SJSA1 (cell line): ENCODE measurements at regions not wholly inside any gene's neighbourhood (a gene's known extent, or its start where the extent isn't known, plus 50 kb on each side); places are given as distances from the start of the nearest gene placed in this dataset.

Experiments
- DNase-seq, 2 experiments: peaks; one replicate each; pipeline ENCODE4 v3.0.0-alpha.2; 2015 to 2020; ENCODE audit warnings: low spot score in 2 of 2, low read depth in 1 of 2
- H3K27ac ChIP-seq: fragments of 250-450 bp; sonication (Bioruptor Pico); 2 replicates; pipeline ENCODE4 v1.5.1; 2020; ENCODE audit warnings: mild to moderate bottlenecking, moderate library complexity
- H3K27me3 ChIP-seq: fragments of 250-450 bp; sonication (Bioruptor Pico); replicated peaks from 2 replicates; pipeline ENCODE4 v1.5.1; 2020; ENCODE audit warnings: mild to moderate bottlenecking, moderate library complexity
- H3K36me3 ChIP-seq: fragments of 250-450 bp; sonication (Bioruptor Pico); 2 replicates; pipeline ENCODE4 v1.5.1; 2020; ENCODE audit warnings: mild to moderate bottlenecking
- H3K4me1 ChIP-seq: fragments of 250-450 bp; sonication (Bioruptor Pico); replicated peaks from 2 replicates; pipeline ENCODE4 v1.6.1; 2021; ENCODE audit warnings: mild to moderate bottlenecking
- H3K4me3 ChIP-seq: fragments of 250-450 bp; sonication (Bioruptor Pico); 2 replicates; pipeline ENCODE4 v1.5.1; 2020; ENCODE audit warnings: mild to moderate bottlenecking
- H3K9me3 ChIP-seq: fragments of 250-450 bp; sonication (Bioruptor Pico); replicated peaks from 2 replicates; pipeline ENCODE4 v1.5.1; 2020; ENCODE audit warnings: mild to moderate bottlenecking

- DNase-seq: no peak
Measured at GRCh38 chr4:178329226-178329872, 887.1 kb upstream of the AGA start.

DNA sequence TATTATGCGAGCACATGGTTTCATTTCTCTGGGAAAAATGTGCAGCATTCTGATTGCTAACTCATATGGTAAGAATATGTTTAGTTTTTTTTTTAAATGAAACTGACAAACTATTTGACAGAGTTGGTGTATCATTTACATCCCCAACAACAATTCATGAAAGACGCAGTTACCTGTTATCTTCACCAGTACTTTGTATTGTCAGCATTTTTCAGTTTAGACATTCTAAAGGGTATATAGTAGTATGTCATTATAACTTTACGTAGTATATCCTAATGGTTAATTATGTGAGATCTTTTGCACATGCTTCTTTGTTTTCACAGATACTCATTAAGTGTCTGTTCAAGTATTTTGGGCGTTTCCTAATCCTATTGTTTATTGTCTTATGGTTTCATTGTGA is 891.1 kb upstream of the AGA start:
- H3K36me3 ChIP-seq: no peaks in the 10 kb centered on the region
- H3K9me3 ChIP-seq: 0 out of 2 replicates have a peak, but pooled peaks cover 7% of the 10 kb centered on the region
- no peaks in the 10 kb centered on the region for H3K4me1 ChIP-seq
- H3K27ac ChIP-seq: no peak overlapping the region
- H3K4me3 ChIP-seq: no peak overlapping the region
- DNase-seq: no peak
- no peaks in the 10 kb centered on the region for H3K27me3 ChIP-seq

More at GRCh38 chr4:178329226-178329872, 887.1 kb upstream of the AGA start:
- no peaks in the 10 kb centered on the region for H3K27me3 ChIP-seq
- no peak overlapping the region for H3K27ac ChIP-seq
- H3K9me3 ChIP-seq: 0 out of 2 replicates have a peak, but pooled peaks cover 4% of the 10 kb centered on the region
- no peaks in the 10 kb centered on the region for H3K4me1 ChIP-seq
- H3K4me3 ChIP-seq: no peak overlapping the region
- H3K36me3 ChIP-seq: no peaks in the 10 kb centered on the region

GRCh38 chr4:178339769-178340168 is 897.5 kb upstream of the AGA start:
- H3K4me3 ChIP-seq: no peak overlapping the region
- DNase-seq: no peak
- no peaks in the 10 kb centered on the region for H3K27me3 ChIP-seq
- no peak overlapping the region for H3K27ac ChIP-seq
- H3K4me1 ChIP-seq: no peaks in the 10 kb centered on the region
- 0 out of 2 replicates have a peak, but pooled peaks cover 3% of the 10 kb centered on the region for H3K9me3 ChIP-seq
- no peaks in the 10 kb centered on the region for H3K36me3 ChIP-seq

GRCh38 chr4:178340468-178340867 is 898.2 kb upstream of the AGA start:
- no peak for DNase-seq
- Histone ChIP-seq H3K27me3 (no peaks in the 10 kb centered on the region), H3K4me3 (no peak overlapping the region), H3K4me1 (no peaks in the 10 kb centered on the region), H3K27ac (no peak overlapping the region), H3K36me3 (no peaks in the 10 kb centered on the region), H3K9me3 (0 out of 2 replicates have a peak, but pooled peaks cover 3% of the 10 kb centered on the region)

DNA sequence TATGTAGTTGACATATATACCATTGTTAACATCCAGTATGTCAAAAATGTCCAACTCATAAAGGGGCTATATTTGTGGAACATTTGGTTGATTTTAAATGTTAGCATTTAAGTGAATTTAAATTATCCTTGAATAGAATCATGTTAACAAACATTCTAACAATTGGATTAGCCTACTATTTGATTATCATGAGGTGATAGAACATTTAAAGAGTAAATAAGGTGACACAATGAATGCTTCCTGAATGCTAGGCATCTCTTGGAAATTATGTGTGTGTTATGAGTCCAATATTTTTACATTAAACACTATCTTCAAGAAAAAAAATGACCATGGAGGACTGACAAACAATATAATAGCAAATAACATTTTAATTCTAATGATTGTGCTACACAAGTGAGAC is 901.9 kb upstream of the AGA start:
- DNase-seq: no peak
- Histone ChIP-seq H3K27ac (no peak overlapping the region), H3K4me1 (no peaks in the 10 kb centered on the region), H3K4me3 (no peak overlapping the region), H3K9me3 (no peaks in the 10 kb centered on the region), H3K27me3 (no peaks in the 10 kb centered on the region), H3K36me3 (no peaks in the 10 kb centered on the region)

DNA sequence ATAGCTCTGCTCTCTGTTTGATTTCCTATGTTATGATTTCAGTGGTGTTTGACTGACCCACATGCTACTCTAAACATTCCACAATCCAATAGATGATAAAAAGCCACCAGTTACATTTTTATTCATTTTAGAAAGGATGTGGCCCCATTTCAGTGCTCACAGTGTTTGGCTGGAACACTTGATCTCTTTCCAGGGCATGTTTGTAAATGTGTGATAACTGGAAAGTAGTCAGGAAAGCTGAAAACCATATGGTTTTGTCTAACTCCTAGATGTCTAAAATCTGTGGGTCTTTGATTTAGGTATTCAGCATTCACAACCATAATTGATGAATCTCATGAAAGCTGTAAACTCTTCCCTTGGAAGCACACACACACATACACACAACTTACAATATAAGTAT is 904.9 kb upstream of the AGA start:
- H3K27me3 ChIP-seq: no peaks in the 10 kb centered on the region
- no peak for DNase-seq
- no peak overlapping the region for H3K4me3 ChIP-seq
- no peaks in the 10 kb centered on the region for H3K4me1 ChIP-seq
- H3K9me3 ChIP-seq: no peaks in the 10 kb centered on the region; the same call in 1 of the 2 replicates
- H3K27ac ChIP-seq: no peak overlapping the region
- no peaks in the 10 kb centered on the region for H3K36me3 ChIP-seq

DNA sequence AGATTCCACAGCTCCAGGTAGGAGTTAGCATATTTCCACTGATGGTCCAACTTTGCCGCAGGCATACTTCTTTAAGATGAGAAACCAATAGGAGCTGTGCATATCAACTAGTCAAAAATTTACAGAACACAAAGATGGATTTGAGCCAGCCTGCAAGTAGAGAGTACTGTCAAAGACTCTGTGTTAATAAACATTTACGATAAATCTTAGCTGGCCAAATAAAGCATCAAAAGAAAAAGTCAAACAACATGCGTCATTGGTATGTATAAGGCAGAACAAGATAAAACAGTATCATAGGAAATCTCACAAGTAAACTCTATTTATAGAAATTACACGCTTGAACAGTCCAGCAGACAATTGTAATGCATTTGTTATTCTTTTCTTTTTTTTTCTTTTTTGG is 907.4 kb upstream of the AGA start:
- Histone ChIP-seq H3K27me3 (no peaks in the 10 kb centered on the region), H3K9me3 (no peaks in the 10 kb centered on the region; the same call in 1 of the 2 replicates), H3K27ac (no peak overlapping the region), H3K4me1 (no peaks in the 10 kb centered on the region), H3K4me3 (no peak overlapping the region), H3K36me3 (no peaks in the 10 kb centered on the region)
- DNase-seq: no peak

DNA sequence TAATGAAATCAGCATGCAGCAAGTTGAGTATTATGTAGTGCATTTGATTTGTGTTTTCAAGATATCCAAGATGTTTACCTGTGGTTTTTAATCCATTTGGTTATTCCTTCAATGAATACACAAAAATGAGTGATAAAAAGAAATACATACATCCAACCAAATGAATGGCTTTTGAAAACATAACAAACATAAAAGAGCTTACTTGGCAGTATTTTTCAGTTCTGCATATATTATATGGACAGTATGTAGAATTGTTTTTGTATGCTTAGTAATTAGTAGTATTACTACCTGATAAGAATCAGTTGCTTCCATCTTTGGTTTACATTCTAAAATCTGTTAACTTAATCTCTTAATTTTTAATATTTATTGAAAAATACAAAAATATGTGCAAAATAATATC is 908.9 kb upstream of the AGA start:
- no peak overlapping the region for H3K27ac ChIP-seq
- H3K36me3 ChIP-seq: no peaks in the 10 kb centered on the region
- DNase-seq: no peak
- H3K27me3 ChIP-seq: no peaks in the 10 kb centered on the region
- no peak overlapping the region for H3K4me3 ChIP-seq
- no peaks in the 10 kb centered on the region for H3K4me1 ChIP-seq
- no peaks in the 10 kb centered on the region; the same call in 1 of the 2 replicates for H3K9me3 ChIP-seq

- Histone ChIP-seq H3K27ac (no peak overlapping the region), H3K4me3 (no peak overlapping the region), H3K36me3 (no peaks in the 10 kb centered on the region), H3K9me3 (0 out of 2 replicates have a peak, but pooled peaks cover 2% of the 10 kb centered on the region), H3K4me1 (no peaks in the 10 kb centered on the region), H3K27me3 (no peaks in the 10 kb centered on the region)
- DNase-seq: no peak
Measured at GRCh38 chr4:178356725-178357124, 914.5 kb upstream of the AGA start.

DNA sequence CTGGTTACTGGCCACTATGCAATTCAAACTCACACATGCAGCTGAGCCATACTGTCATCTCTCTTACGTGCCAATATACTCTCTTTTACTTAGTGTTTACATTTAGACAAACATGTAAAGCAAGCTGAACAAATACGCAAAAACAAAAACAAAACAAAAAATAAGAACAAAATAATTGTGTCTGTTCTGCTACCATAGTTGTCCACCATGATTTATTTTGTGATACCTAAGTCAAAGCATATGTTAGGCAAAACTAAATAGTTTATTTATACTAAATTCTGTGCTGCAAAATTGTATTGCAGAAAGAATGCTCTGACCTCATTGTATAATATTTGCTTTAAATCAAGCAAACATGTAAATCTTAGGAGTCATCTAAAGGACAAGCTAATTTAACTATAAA is 943.2 kb upstream of the AGA start:
- no peak overlapping the region for H3K27ac ChIP-seq
- no peaks in the 10 kb centered on the region for H3K9me3 ChIP-seq
- H3K4me3 ChIP-seq: no peak overlapping the region
- DNase-seq: no peak
- H3K36me3 ChIP-seq: no peaks in the 10 kb centered on the region
- no peaks in the 10 kb centered on the region for H3K27me3 ChIP-seq
- H3K4me1 ChIP-seq: no peaks in the 10 kb centered on the region

GRCh38 chr4:178387756-178388155 is 945.5 kb upstream of the AGA start:
- DNase-seq: no peak
- no peaks in the 10 kb centered on the region for H3K36me3 ChIP-seq
- no peaks in the 10 kb centered on the region for H3K9me3 ChIP-seq
- no peaks in the 10 kb centered on the region for H3K4me1 ChIP-seq
- no peak overlapping the region for H3K27ac ChIP-seq
- H3K27me3 ChIP-seq: no peaks in the 10 kb centered on the region
- H3K4me3 ChIP-seq: no peak overlapping the region

- Histone ChIP-seq H3K36me3 (no peaks in the 10 kb centered on the region), H3K4me3 (no peak overlapping the region), H3K4me1 (no peaks in the 10 kb centered on the region), H3K9me3 (no peaks in the 10 kb centered on the region), H3K27me3 (no peaks in the 10 kb centered on the region), H3K27ac (no peak overlapping the region)
- no peak for DNase-seq
Measured at GRCh38 chr4:178395798-178396197, 953.6 kb upstream of the AGA start.

DNA sequence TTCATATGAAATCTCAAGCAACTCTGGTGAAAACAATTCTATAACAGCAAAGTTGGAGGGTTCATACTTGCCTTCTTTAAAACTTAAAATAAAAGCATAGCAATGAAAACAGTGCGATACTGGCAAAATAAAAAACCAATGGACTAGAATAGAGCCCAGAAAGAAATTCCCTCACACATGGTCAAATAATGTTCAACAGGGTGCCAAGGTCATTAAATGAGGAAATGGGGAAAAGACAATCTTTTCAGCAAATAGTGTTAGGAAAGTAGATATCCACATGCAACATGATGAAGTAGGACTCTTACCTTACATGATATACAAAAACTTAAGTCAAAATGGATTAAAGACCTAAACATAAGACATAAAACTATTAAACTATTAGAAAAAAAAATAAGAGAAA is 970.2 kb upstream of the AGA start:
- Histone ChIP-seq H3K9me3 (0 out of 2 replicates have a peak, but pooled peaks cover 3% of the 10 kb centered on the region), H3K36me3 (no peaks in the 10 kb centered on the region), H3K27me3 (no peaks in the 10 kb centered on the region), H3K4me3 (no peak overlapping the region), H3K27ac (no peak overlapping the region), H3K4me1 (no peaks in the 10 kb centered on the region)
- DNase-seq: no peak

GRCh38 chr4:178414042-178414441 is 971.8 kb upstream of the AGA start:
- Histone ChIP-seq H3K9me3 (0 out of 2 replicates have a peak, but pooled peaks cover 3% of the 10 kb centered on the region), H3K4me1 (no peaks in the 10 kb centered on the region), H3K27me3 (no peaks in the 10 kb centered on the region), H3K4me3 (no peak overlapping the region), H3K27ac (no peak overlapping the region), H3K36me3 (no peaks in the 10 kb centered on the region)
- DNase-seq: no peak
